BLaER1 (cell line): ENCODE measurements at regions not wholly inside any gene's neighbourhood (a gene's known extent, or its start where the extent isn't known, plus 50 kb on each side); places are given as distances from the start of the nearest gene placed in this dataset.

Experiments
- H3K27ac ChIP-seq: shearing (Covaris generic); formaldehyde crosslinking; 2 replicates; pipeline ENCODE4 v1.8.1; 2022
- H3K27me3 ChIP-seq: shearing (Covaris generic); formaldehyde crosslinking; 2 replicates; pipeline ENCODE4 v1.8.1; 2022
- H3K36me3 ChIP-seq: shearing (Covaris generic); formaldehyde crosslinking; 2 replicates; pipeline ENCODE4 v1.8.1; 2022
- H3K4me1 ChIP-seq: shearing (Covaris generic); formaldehyde crosslinking; 2 replicates; pipeline ENCODE4 v1.8.1; 2022
- H3K4me2 ChIP-seq: shearing (Covaris generic); formaldehyde crosslinking; 2 replicates; pipeline ENCODE4 v1.8.1; 2022
- H3K4me3 ChIP-seq: shearing (Covaris generic); formaldehyde crosslinking; 2 replicates; pipeline ENCODE4 v1.8.1; 2022
- H3K9ac ChIP-seq: shearing (Covaris generic); formaldehyde crosslinking; 2 replicates; pipeline ENCODE4 v1.8.1; 2022
- H3K9me3 ChIP-seq: shearing (Covaris generic); formaldehyde crosslinking; 2 replicates; pipeline ENCODE4 v1.8.1; 2022
- H4K20me1 ChIP-seq: shearing (Covaris generic); formaldehyde crosslinking; 2 replicates; pipeline ENCODE4 v1.8.1; 2022
- Cebpa-rat ChIP-seq: shearing (Covaris generic); IDR thresholded peaks from 2 replicates; pipeline ENCODE4 v1.8.1; 2022

- Histone ChIP-seq H3K4me1 (no peaks in the 10 kb centered on the region), H3K9me3 (no peaks in the 10 kb centered on the region), H3K36me3 (no peaks in the 10 kb centered on the region), H3K9ac (no peak overlapping the region), H3K27ac (no peak overlapping the region), H4K20me1 (no peaks in the 10 kb centered on the region), H3K27me3 (no peaks in the 10 kb centered on the region), H3K4me2 (no peak overlapping the region), H3K4me3 (no peak overlapping the region)
- TF ChIP-seq Cebpa-rat: no peak
Measured at GRCh38 chr2:66340521-66340920, 94.4 kb upstream of the MEIS1 start.

- no peak for TF ChIP-seq Cebpa-rat
- Histone ChIP-seq H4K20me1 (no peaks in the 10 kb centered on the region), H3K9me3 (no peaks in the 10 kb centered on the region), H3K27ac (no peak overlapping the region), H3K9ac (no peak overlapping the region), H3K4me1 (peaks cover 7% of the 10 kb centered on the region), H3K4me3 (no peak overlapping the region), H3K27me3 (no peaks in the 10 kb centered on the region), H3K4me2 (no peak overlapping the region), H3K36me3 (no peaks in the 10 kb centered on the region)
Measured at GRCh38 chr2:66334237-66335029, 100.5 kb upstream of the MEIS1 start.

- H4K20me1 ChIP-seq: no peaks in the 10 kb centered on the region
- H3K4me2 ChIP-seq: no peak overlapping the region
- no peak overlapping the region for H3K4me3 ChIP-seq
- H3K36me3 ChIP-seq: no peaks in the 10 kb centered on the region
- H3K4me1 ChIP-seq: peaks cover 7% of the 10 kb centered on the region
- no peak for TF ChIP-seq Cebpa-rat
- H3K9ac ChIP-seq: no peak overlapping the region
- no peaks in the 10 kb centered on the region for H3K9me3 ChIP-seq
- H3K27me3 ChIP-seq: no peaks in the 10 kb centered on the region
- H3K27ac ChIP-seq: no peak overlapping the region
Measured at GRCh38 chr2:66331176-66331575, 103.7 kb upstream of the MEIS1 start.

GRCh38 chr2:66329081-66329605 is 105.8 kb upstream of the MEIS1 start:
- H3K27me3 ChIP-seq: no peaks in the 10 kb centered on the region
- no peaks in the 10 kb centered on the region for H4K20me1 ChIP-seq
- no peaks in the 10 kb centered on the region for H3K9me3 ChIP-seq
- no peak overlapping the region for H3K9ac ChIP-seq
- H3K4me1 ChIP-seq: no peaks in the 10 kb centered on the region
- no peak overlapping the region for H3K4me3 ChIP-seq
- no peaks in the 10 kb centered on the region for H3K36me3 ChIP-seq
- no peak overlapping the region for H3K27ac ChIP-seq
- no peak overlapping the region for H3K4me2 ChIP-seq
- no peak for TF ChIP-seq Cebpa-rat

GRCh38 chr2:66327066-66327740 is 107.7 kb upstream of the MEIS1 start:
- Histone ChIP-seq H3K27ac (no peak overlapping the region), H3K9ac (no peak overlapping the region), H3K4me2 (no peak overlapping the region), H3K9me3 (no peaks in the 10 kb centered on the region), H3K36me3 (no peaks in the 10 kb centered on the region), H3K4me3 (no peak overlapping the region), H4K20me1 (no peaks in the 10 kb centered on the region), H3K27me3 (no peaks in the 10 kb centered on the region), H3K4me1 (no peaks in the 10 kb centered on the region)
- no peak for TF ChIP-seq Cebpa-rat

- Histone ChIP-seq H3K36me3 (no peaks in the 10 kb centered on the region), H3K4me3 (no peak overlapping the region), H3K9me3 (no peaks in the 10 kb centered on the region), H4K20me1 (no peaks in the 10 kb centered on the region), H3K4me1 (no peaks in the 10 kb centered on the region), H3K27ac (no peak overlapping the region), H3K4me2 (no peak overlapping the region), H3K27me3 (no peaks in the 10 kb centered on the region), H3K9ac (no peak overlapping the region)
- no peak for TF ChIP-seq Cebpa-rat
Measured at GRCh38 chr2:66324909-66325528, 109.9 kb upstream of the MEIS1 start.

- Histone ChIP-seq H3K4me3 (no peak overlapping the region), H3K36me3 (no peaks in the 10 kb centered on the region), H3K27me3 (no peaks in the 10 kb centered on the region), H3K4me2 (no peak overlapping the region), H3K9ac (no peak overlapping the region), H4K20me1 (no peaks in the 10 kb centered on the region), H3K4me1 (no peaks in the 10 kb centered on the region), H3K27ac (no peak overlapping the region), H3K9me3 (no peaks in the 10 kb centered on the region)
- no peak for TF ChIP-seq Cebpa-rat
Measured at GRCh38 chr2:66324356-66324755, 110.6 kb upstream of the MEIS1 start.

- Histone ChIP-seq H4K20me1 (no peaks in the 10 kb centered on the region), H3K9ac (no peak overlapping the region), H3K4me2 (no peak overlapping the region), H3K36me3 (no peaks in the 10 kb centered on the region), H3K9me3 (no peaks in the 10 kb centered on the region), H3K4me3 (no peak overlapping the region), H3K4me1 (no peaks in the 10 kb centered on the region), H3K27ac (no peak overlapping the region), H3K27me3 (no peaks in the 10 kb centered on the region)
- no peak for TF ChIP-seq Cebpa-rat
Measured at GRCh38 chr2:66323406-66323805, 111.5 kb upstream of the MEIS1 start.

GRCh38 chr2:66322506-66323260 is 112.2 kb upstream of the MEIS1 start:
- Histone ChIP-seq H3K36me3 (no peaks in the 10 kb centered on the region), H3K9me3 (no peaks in the 10 kb centered on the region), H3K27ac (no peak overlapping the region), H4K20me1 (no peaks in the 10 kb centered on the region), H3K4me1 (no peaks in the 10 kb centered on the region), H3K9ac (no peak overlapping the region), H3K4me2 (no peak overlapping the region), H3K27me3 (no peaks in the 10 kb centered on the region), H3K4me3 (no peak overlapping the region)
- TF ChIP-seq Cebpa-rat: no peak
